Heart left ventricle (tissue), 16 donors: ENCODE measurements at regions not wholly inside any gene's neighbourhood (a gene's known extent, or its start where the extent isn't known, plus 50 kb on each side); places are given as distances from the start of the nearest gene placed in this dataset.
"Not testable (repeated sequence)": the region's sequence is repeated elsewhere in the genome, so short reads cannot be mapped to it uniquely, and the experiment has no call there.

ENCODE experiments used
- ATAC-seq, 4 donors: fragments of 200-7000 bp; cut with Tn5 transposase; one replicate each; pipeline ENCODE4 v1.9.1; 2020 to 2022; ENCODE audit warnings: moderate library complexity in 4 of 4, mild to moderate bottlenecking in 3 of 4, moderate number of reproducible peaks in 1 of 4
- DNase-seq, 5 donors: peaks; one replicate each; pipeline ENCODE4 v3.0.0-alpha.2; 2020
- H3K27ac ChIP-seq, 12 donors: fragments of 200-600 bp; sonication (generic) in 4 of 12; one replicate each; pipeline versions ENCODE4 v1.5.0 to v1.8.0; 2016 to 2022; ENCODE audit warnings: mild to moderate bottlenecking in 2 of 12
- H3K27me3 ChIP-seq, 9 donors: fragments of 200-600 bp; sonication (generic) in 2 of 9; one replicate each; pipeline versions ENCODE4 v1.5.1 to v1.8.0; 2016 to 2022; ENCODE audit warnings: mild to moderate bottlenecking in 3 of 9
- H3K36me3 ChIP-seq, 9 donors: fragments of 200-600 bp; sonication (generic) in 2 of 9; one replicate each; pipeline versions ENCODE4 v1.5.0 to v1.8.0; 2018 to 2022; ENCODE audit warnings: mild to moderate bottlenecking in 2 of 9
- H3K4me1 ChIP-seq, 12 donors: fragments of 200-600 bp; sonication (generic) in 4 of 12; one replicate each; pipeline versions ENCODE4 v1.5.0 to v1.8.0; 2016 to 2022; ENCODE audit warnings: mild to moderate bottlenecking in 3 of 12
- H3K4me3 ChIP-seq, 12 donors: fragments of 200-600 bp; sonication (generic) in 4 of 12; one replicate each; pipeline versions ENCODE4 v1.5.0 to v1.8.0; 2017 to 2022; ENCODE audit warnings: mild to moderate bottlenecking in 9 of 12, moderate library complexity in 4 of 12
- H3K9me3 ChIP-seq, 12 donors: fragments of 200-600 bp; sonication (generic) in 4 of 12; one replicate each; pipeline versions ENCODE4 v1.5.0 to v1.8.0; 2016 to 2022; ENCODE audit warnings: mild to moderate bottlenecking in 1 of 12
- CTCF ChIP-seq, 12 donors: fragments of 200-600 bp; sonication (generic) in 4 of 12; IDR thresholded peaks; one replicate each; pipeline versions ENCODE4 v1.5.0 to v1.8.0; 2018 to 2022; ENCODE audit warnings: antibody characterized with exemption in 12 of 12, mild to moderate bottlenecking in 5 of 12
- POLR2A ChIP-seq, 2 donors: fragments of 450-650 bp; IDR thresholded peaks; one replicate each; pipeline ENCODE4 v1.6.1; 2017; ENCODE audit warnings: antibody characterized with exemption in 2 of 2, mild to moderate bottlenecking in 2 of 2, moderate library complexity in 2 of 2
- WGBS, 4 donors: extraction: QIAGEN DNeasy Blood & Tissue Kit in 2 of 4; methylation state at CpG; one replicate each; pipeline versions ENCODE4 v1.1.5 to v1.1.7; 2013 to 2018; 5-methylcytosine and 5-hydroxymethylcytosine counted together
- intact Hi-C, 10 donors: fragments of 100-400 bp; cut with DNase I; formaldehyde crosslinking; loops; one replicate each; pipeline versions ENCODE4 v1.11.1 to v1.14.2; 2022
- donor health status: ischemic (EF 13 %, LVEDD 7.1; RV severe dilation, severe dysfunction).
- donor health status: healthy with polysubstance abuse.
- donor health status: DM: no; HTN: yes; CAD: no.
- donor health status: DM: no; HTN: no; CAD: no.
- donor health status: ischemic (EF 25% LVEDD 6.9; RV normal size, moderate dysfunction).
- donor health status: ischemic (EF 25% LVEDD 5.7; RV mildly dilated, moderate dysfunction).
- donor health status: healthy.
- donor health status: DM: yes; HTN: yes; CAD: no.
- donor health status: ischemic (EF 35%, LVEDD 5.7; RV mildly dilated, moderate dysfunction).
- donor health status: nonischemic (EF 11% LVEDD 7.7; RV severe dilation, severe dysfunction).
- donor health status: DM: yes; HTN: yes; CAD: no.
- donor health status: PGD.
- donor health status: ischemic (EF 29% LVEDD 5.4; RV normal size, mild dysfunction).
- donor health status: nonischemic (EF 23%, LVEDD 6.1; RV moderate dilation, normal function).

- H3K27me3 ChIP-seq = no peaks in the 10 kb centered on the region
- H3K36me3 ChIP-seq = no peaks in the 10 kb centered on the region
- no peaks in the 10 kb centered on the region for H3K9me3 ChIP-seq
- DNase-seq (no peak), ATAC-seq (no peak)
- H3K27ac ChIP-seq = no peak overlapping the region
- WGBS, 4 donors = 58 to 87% (median 69%) methylated on average over 3 of the region's 3 CpGs
- H3K4me3 ChIP-seq = no peak overlapping the region
- no peaks in the 10 kb centered on the region for H3K4me1 ChIP-seq
- intact Hi-C loops = no loop called here
- no peak for TF ChIP-seq POLR2A (IDR thresholded peaks at IDR 0.05)
- no peak for TF ChIP-seq CTCF (IDR thresholded peaks at IDR 0.05)
Observed at GRCh38 chrX:121374471-121374870, 327.1 kb downstream of the GLUD2 start.

- H3K4me1 ChIP-seq, H3K27ac ChIP-seq, intact Hi-C loops, ATAC-seq, H3K27me3 ChIP-seq, DNase-seq, H3K4me3 ChIP-seq, H3K36me3 ChIP-seq, H3K9me3 ChIP-seq: not testable (repeated sequence)
- 75 to 88% (median 79%) methylated on average over 7 of the region's 7 CpGs for WGBS, 4 donors
Observed at GRCh38 chrX:121381915-121382314, 334.5 kb downstream of the GLUD2 start.

- H3K4me3 ChIP-seq = no peak overlapping the region
- H3K36me3 ChIP-seq = no peaks in the 10 kb centered on the region
- TF ChIP-seq POLR2A (IDR thresholded peaks at IDR 0.05) = no peak
- no peak for TF ChIP-seq CTCF (IDR thresholded peaks at IDR 0.05)
- DNase-seq = no peak
- H3K9me3 ChIP-seq = no peaks in the 10 kb centered on the region
- ATAC-seq = no peak
- H3K4me1 ChIP-seq = no peaks in the 10 kb centered on the region
- WGBS, 4 donors = 19 to 41% (median 34%) methylated on average over 4 of the region's 4 CpGs
- no peaks in the 10 kb centered on the region for H3K27me3 ChIP-seq
- intact Hi-C loops = no loop called here
- H3K27ac ChIP-seq = no peak overlapping the region
Observed at GRCh38 chrX:121389976-121390714, 342.7 kb downstream of the GLUD2 start.

- Histone ChIP-seq H3K9me3 (no peaks in the 10 kb centered on the region), H3K4me3 (no peak overlapping the region), H3K4me1 (no peaks in the 10 kb centered on the region), H3K27me3 (no peaks in the 10 kb centered on the region), H3K27ac (no peak overlapping the region), H3K36me3 (no peaks in the 10 kb centered on the region)
- WGBS, 4 donors = 21 to 44% (median 33%) methylated on average over 4 of the region's 4 CpGs
- no peak for TF ChIP-seq CTCF (IDR thresholded peaks at IDR 0.05)
- no peak for TF ChIP-seq POLR2A (IDR thresholded peaks at IDR 0.05)
- ATAC-seq = no peak
- intact Hi-C loops = no loop called here
- DNase-seq = no peak
Observed at GRCh38 chrX:121405826-121406225, 358.4 kb downstream of the GLUD2 start.

- ATAC-seq = no peak
- H3K36me3 ChIP-seq = no peaks in the 10 kb centered on the region
- H3K27ac ChIP-seq = no peak overlapping the region
- TF ChIP-seq CTCF (IDR thresholded peaks at IDR 0.05) (no peak), POLR2A (IDR thresholded peaks at IDR 0.05) (no peak)
- H3K4me3 ChIP-seq = no peak overlapping the region
- no peaks in the 10 kb centered on the region for H3K9me3 ChIP-seq
- H3K27me3 ChIP-seq = no peaks in the 10 kb centered on the region
- no peaks in the 10 kb centered on the region for H3K4me1 ChIP-seq
- intact Hi-C loops = no loop called here
- no peak for DNase-seq
- WGBS, 4 donors = 49 to 86% (median 70%) methylated on average over 5 of the region's 5 CpGs
Observed at GRCh38 chrX:121407627-121408026, 360.2 kb downstream of the GLUD2 start.

- ATAC-seq, H3K27me3 ChIP-seq, intact Hi-C loops, H3K4me1 ChIP-seq, DNase-seq, H3K9me3 ChIP-seq, H3K4me3 ChIP-seq, H3K27ac ChIP-seq, H3K36me3 ChIP-seq: not testable (repeated sequence)
- WGBS, 4 donors = 94 to 97% (median 96%) methylated on average over 13 to 27 of the region's 27 CpGs; no CpG with 5 or more reads in 1 of the 4 donors
Observed at GRCh38 chrX:121431514-121431913, 384.1 kb downstream of the GLUD2 start.
